Keratinocyte (primary cell): ENCODE measurements at regions not wholly inside any gene's neighbourhood (a gene's known extent, or its start where the extent isn't known, plus 50 kb on each side); places are given as distances from the start of the nearest gene placed in this dataset.

Experiments used
- EZH2 ChIP-seq: IDR thresholded peaks from one replicate; pipeline ENCODE4 v1.6.1; 2012; ENCODE audit warnings: inconsistent platforms, mild to moderate bottlenecking, low read length, moderate library complexity
- TF ChIP-seq, protein P1 (sequence below), 3 experiments: IDR thresholded peaks in 1 of 3; conservative IDR thresholded peaks in 1 of 3; optimal IDR thresholded peaks in 1 of 3; 2 replicates in 2 of 3; 3 replicates in 1 of 3; pipeline versions ENCODE3 to v1.5.1; 2011; ENCODE audit warnings: low read length in 3 of 3, mild to moderate bottlenecking in 3 of 3, moderate library complexity in 2 of 3, control low read depth in 1 of 3, inconsistent platforms in 1 of 3; ENCODE audit not compliant: insufficient read depth in 2 of 3; ENCODE audit errors: extremely low read depth in 1 of 3

DNA sequence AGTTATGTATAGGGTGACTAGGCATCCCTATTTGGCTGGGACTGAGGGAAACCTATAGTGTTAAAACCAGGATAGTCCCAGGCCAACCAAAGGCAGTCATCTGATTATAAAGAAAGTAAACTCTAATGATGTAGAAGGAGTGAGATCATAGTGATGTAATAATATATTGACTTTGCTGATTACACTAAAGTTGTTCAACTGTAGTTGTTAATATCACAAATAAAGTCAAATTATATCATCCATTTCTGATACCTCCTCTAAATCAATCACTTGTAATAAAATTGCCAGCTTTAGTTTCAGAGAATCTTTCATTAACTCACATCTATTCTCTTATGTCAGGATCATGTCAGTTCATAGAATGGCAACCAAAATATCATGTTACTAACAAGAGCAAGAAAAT lies 98.6 kb downstream of the FOXB1 start:
- TF ChIP-seq, protein P1, sequence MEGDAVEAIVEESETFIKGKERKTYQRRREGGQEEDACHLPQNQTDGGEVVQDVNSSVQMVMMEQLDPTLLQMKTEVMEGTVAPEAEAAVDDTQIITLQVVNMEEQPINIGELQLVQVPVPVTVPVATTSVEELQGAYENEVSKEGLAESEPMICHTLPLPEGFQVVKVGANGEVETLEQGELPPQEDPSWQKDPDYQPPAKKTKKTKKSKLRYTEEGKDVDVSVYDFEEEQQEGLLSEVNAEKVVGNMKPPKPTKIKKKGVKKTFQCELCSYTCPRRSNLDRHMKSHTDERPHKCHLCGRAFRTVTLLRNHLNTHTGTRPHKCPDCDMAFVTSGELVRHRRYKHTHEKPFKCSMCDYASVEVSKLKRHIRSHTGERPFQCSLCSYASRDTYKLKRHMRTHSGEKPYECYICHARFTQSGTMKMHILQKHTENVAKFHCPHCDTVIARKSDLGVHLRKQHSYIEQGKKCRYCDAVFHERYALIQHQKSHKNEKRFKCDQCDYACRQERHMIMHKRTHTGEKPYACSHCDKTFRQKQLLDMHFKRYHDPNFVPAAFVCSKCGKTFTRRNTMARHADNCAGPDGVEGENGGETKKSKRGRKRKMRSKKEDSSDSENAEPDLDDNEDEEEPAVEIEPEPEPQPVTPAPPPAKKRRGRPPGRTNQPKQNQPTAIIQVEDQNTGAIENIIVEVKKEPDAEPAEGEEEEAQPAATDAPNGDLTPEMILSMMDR (optimal IDR thresholded peaks at IDR 0.05 in 1 of 3, IDR thresholded peaks at IDR 0.05 in 1 of 3, conservative IDR thresholded peaks at IDR 0.05 in 1 of 3; ENCODE audit: extremely low read depth in 1 of 3, insufficient read depth in 2 of 3, low read length in 3 of 3) = no peak
- no peak for TF ChIP-seq EZH2
